ENCODE measurements at regions not wholly inside any gene's neighbourhood (a gene's known extent, or its start where the extent isn't known, plus 50 kb on each side); places are given as distances from the start of the nearest gene placed in this dataset.
"Not testable (repeated sequence)": the region's sequence is repeated elsewhere in the genome, so short reads cannot be mapped to it uniquely, and the experiment has no call there.

GRCh38 chr5:88615767-88616166 lies 267.2 kb downstream of the MEF2C start:
- TF ChIP-seq BCL11A (IDR thresholded peaks at IDR 0.05; ENCODE audit: low read depth, low read length); CTCF (IDR thresholded peaks at IDR 0.05 in 2 of 3, conservative IDR thresholded peaks at IDR 0.05 in 1 of 3; ENCODE audit: control insufficient read depth in 2 of 3, extremely low read depth in 1 of 3, insufficient read depth in 1 of 3, low read depth in 3 of 3, low read length in 3 of 3); POLR2A (IDR thresholded peaks at IDR 0.05; ENCODE audit: low read depth, low read length); RAD21 (IDR thresholded peaks at IDR 0.05; ENCODE audit: insufficient read depth, low read depth, low read length); CHD2 (IDR thresholded peaks at IDR 0.05; ENCODE audit: borderline replicate concordance, low read depth, low read length); ZNF207 (IDR thresholded peaks at IDR 0.05; ENCODE audit: borderline replicate concordance): not testable (repeated sequence)

All from GM12878 (cell line).